D341Med (cell line): ENCODE measurements at regions not wholly inside any gene's neighbourhood (a gene's known extent, or its start where the extent isn't known, plus 50 kb on each side); places are given as distances from the start of the nearest gene placed in this dataset.

Experiments
- DNase-seq: peaks from one replicate; pipeline ENCODE4 v3.0.0; 2012; ENCODE audit warnings: low spot score

- DNase-seq, result no peak
Measured at GRCh38 chr2:12419803-12420202, 296.9 kb upstream of the TRIB2 start.

GRCh38 chr2:12421046-12421445 lies 295.7 kb upstream of the TRIB2 start:
- no peak for DNase-seq

GRCh38 chr2:12424219-12424618 lies 292.5 kb upstream of the TRIB2 start:
- DNase-seq, result no peak

GRCh38 chr2:12424809-12425208 lies 291.9 kb upstream of the TRIB2 start:
- DNase-seq, result no peak

- no peak for DNase-seq
Measured at GRCh38 chr2:12428324-12428723, 288.4 kb upstream of the TRIB2 start.

GRCh38 chr2:12428786-12429185 lies 287.9 kb upstream of the TRIB2 start:
- DNase-seq, result no peak

- DNase-seq, result no peak
Measured at GRCh38 chr2:12429779-12430406, 286.8 kb upstream of the TRIB2 start.

- no peak for DNase-seq
Measured at GRCh38 chr2:12430407-12431133, 286.2 kb upstream of the TRIB2 start.

GRCh38 chr2:12432985-12433625 lies 283.6 kb upstream of the TRIB2 start:
- no peak for DNase-seq

GRCh38 chr2:12433626-12433990 lies 283.1 kb upstream of the TRIB2 start:
- DNase-seq, result no peak

- no peak for DNase-seq
Measured at GRCh38 chr2:12434630-12435098, 282.1 kb upstream of the TRIB2 start.

- DNase-seq, result no peak
Measured at GRCh38 chr2:12435430-12436222, 281.1 kb upstream of the TRIB2 start.

GRCh38 chr2:12436483-12436882 lies 280.3 kb upstream of the TRIB2 start:
- no peak for DNase-seq

- no peak for DNase-seq
Measured at GRCh38 chr2:12436935-12437561, 279.7 kb upstream of the TRIB2 start.

- no peak for DNase-seq
Measured at GRCh38 chr2:12440731-12441130, 276.0 kb upstream of the TRIB2 start.

- DNase-seq, result no peak
Measured at GRCh38 chr2:12441750-12442475, 274.8 kb upstream of the TRIB2 start.

- DNase-seq, result no peak
Measured at GRCh38 chr2:12442476-12442847, 274.3 kb upstream of the TRIB2 start.

GRCh38 chr2:12448846-12449505 lies 267.8 kb upstream of the TRIB2 start:
- no peak for DNase-seq

GRCh38 chr2:12451726-12452125 lies 265.0 kb upstream of the TRIB2 start:
- DNase-seq, result no peak

- no peak for DNase-seq
Measured at GRCh38 chr2:12452185-12452584, 264.6 kb upstream of the TRIB2 start.

- no peak for DNase-seq
Measured at GRCh38 chr2:12453731-12454130, 263.0 kb upstream of the TRIB2 start.
